Breast epithelium (tissue), 3 donors: ENCODE measurements at regions not wholly inside any gene's neighbourhood (a gene's known extent, or its start where the extent isn't known, plus 50 kb on each side); places are given as distances from the start of the nearest gene placed in this dataset.

Experiments
- POLR2A ChIP-seq: fragments of 450-650 bp; IDR thresholded peaks from one replicate; pipeline ENCODE4 v1.6.1; 2016; ENCODE audit warnings: antibody characterized with exemption, mild to moderate bottlenecking, moderate library complexity
- TF ChIP-seq, protein P1 (sequence below), 3 donors: fragments of 450-650 bp; IDR thresholded peaks; one replicate each; pipeline ENCODE4 v1.5.1; 2016 to 2017; ENCODE audit warnings: antibody characterized with exemption in 3 of 3, mild to moderate bottlenecking in 3 of 3, moderate library complexity in 3 of 3

DNA sequence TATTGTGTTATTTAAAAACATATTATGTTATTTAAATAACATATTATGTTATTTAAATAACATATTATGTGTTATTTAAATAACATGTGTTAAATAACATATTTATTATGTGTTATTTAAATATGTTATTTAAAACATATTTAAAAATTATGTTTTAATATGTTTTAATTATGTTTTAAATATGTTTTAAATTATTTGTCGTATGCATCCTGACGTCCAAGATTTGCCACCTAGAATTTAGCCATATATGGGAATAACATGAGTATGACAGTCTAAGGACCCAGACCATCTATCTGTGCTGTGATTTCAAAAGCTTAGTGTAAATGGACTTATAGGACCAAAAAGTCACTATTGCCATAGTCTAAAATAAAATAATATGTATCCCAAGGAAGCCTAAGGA lies 484.3 kb upstream of the KLHL29 start:
- TF ChIP-seq, protein P1, sequence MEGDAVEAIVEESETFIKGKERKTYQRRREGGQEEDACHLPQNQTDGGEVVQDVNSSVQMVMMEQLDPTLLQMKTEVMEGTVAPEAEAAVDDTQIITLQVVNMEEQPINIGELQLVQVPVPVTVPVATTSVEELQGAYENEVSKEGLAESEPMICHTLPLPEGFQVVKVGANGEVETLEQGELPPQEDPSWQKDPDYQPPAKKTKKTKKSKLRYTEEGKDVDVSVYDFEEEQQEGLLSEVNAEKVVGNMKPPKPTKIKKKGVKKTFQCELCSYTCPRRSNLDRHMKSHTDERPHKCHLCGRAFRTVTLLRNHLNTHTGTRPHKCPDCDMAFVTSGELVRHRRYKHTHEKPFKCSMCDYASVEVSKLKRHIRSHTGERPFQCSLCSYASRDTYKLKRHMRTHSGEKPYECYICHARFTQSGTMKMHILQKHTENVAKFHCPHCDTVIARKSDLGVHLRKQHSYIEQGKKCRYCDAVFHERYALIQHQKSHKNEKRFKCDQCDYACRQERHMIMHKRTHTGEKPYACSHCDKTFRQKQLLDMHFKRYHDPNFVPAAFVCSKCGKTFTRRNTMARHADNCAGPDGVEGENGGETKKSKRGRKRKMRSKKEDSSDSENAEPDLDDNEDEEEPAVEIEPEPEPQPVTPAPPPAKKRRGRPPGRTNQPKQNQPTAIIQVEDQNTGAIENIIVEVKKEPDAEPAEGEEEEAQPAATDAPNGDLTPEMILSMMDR (IDR thresholded peaks at IDR 0.05), result no peak
- TF ChIP-seq POLR2A, result no peak
